ENCODE measurements at regions not wholly inside any gene's neighbourhood (a gene's known extent, or its start where the extent isn't known, plus 50 kb on each side); places are given as distances from the start of the nearest gene placed in this dataset.

DNA sequence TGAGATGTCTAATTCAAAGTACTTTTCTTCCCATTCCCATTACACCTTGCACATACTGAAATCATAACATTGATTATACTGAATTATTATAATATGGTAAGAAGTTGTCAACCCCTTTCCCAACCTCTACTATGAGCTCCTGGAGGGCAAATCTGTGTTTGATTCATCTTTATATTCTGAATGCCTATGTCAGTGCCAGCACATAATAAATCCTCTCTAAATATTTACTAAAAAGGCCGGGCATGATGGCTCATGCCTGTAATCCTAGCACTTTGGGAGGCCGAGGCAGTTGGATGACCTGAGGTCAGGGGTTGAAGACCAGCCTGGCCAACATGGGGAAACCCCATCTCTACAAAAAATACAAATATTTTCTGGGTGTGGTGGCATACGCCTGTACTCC lies 392.5 kb upstream of the CADM2 start:
- TF ChIP-seq, protein P1, sequence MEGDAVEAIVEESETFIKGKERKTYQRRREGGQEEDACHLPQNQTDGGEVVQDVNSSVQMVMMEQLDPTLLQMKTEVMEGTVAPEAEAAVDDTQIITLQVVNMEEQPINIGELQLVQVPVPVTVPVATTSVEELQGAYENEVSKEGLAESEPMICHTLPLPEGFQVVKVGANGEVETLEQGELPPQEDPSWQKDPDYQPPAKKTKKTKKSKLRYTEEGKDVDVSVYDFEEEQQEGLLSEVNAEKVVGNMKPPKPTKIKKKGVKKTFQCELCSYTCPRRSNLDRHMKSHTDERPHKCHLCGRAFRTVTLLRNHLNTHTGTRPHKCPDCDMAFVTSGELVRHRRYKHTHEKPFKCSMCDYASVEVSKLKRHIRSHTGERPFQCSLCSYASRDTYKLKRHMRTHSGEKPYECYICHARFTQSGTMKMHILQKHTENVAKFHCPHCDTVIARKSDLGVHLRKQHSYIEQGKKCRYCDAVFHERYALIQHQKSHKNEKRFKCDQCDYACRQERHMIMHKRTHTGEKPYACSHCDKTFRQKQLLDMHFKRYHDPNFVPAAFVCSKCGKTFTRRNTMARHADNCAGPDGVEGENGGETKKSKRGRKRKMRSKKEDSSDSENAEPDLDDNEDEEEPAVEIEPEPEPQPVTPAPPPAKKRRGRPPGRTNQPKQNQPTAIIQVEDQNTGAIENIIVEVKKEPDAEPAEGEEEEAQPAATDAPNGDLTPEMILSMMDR (conservative IDR thresholded peaks at IDR 0.05; ENCODE audit: low read depth in 2 of 2) = no peak
- TF ChIP-seq EZH2phosphoT487 (IDR thresholded peaks at IDR 0.05; ENCODE audit: unreplicated experiment) (no peak), ZNF114 (CRISPR knock-in tag; IDR thresholded peaks at IDR 0.05) (no peak), CREB1 (CRISPR knock-in tag; IDR thresholded peaks at IDR 0.05; ENCODE audit: low read depth) (no peak), JUNB (IDR thresholded peaks at IDR 0.05; ENCODE audit: unreplicated experiment) (no peak), REST (IDR thresholded peaks at IDR 0.05; ENCODE audit: unreplicated experiment) (no peak)
